SK-N-SH (cell line): ENCODE measurements at regions not wholly inside any gene's neighbourhood (a gene's known extent, or its start where the extent isn't known, plus 50 kb on each side); places are given as distances from the start of the nearest gene placed in this dataset.

Experiments
- CTCF ChIA-PET: fragments of 300-600, 350-600 bp; formaldehyde crosslinking; extraction: SDS; loops from one replicate; lab custom pipeline; 2021; lab: Yijun Ruan, JAX
- POLR2A ChIA-PET: fragments of 350-600 bp; sonication (Branson Sonifier 250); formaldehyde crosslinking; extraction: SDS; loops from one replicate; lab custom pipeline; 2020; ENCODE audit warnings: antibody characterized with exemption, inconsistent platforms; lab: Yijun Ruan, JAX
- DNase-seq: peaks from one replicate; pipeline ENCODE4 v3.0.0; 2012
- H2AFZ ChIP-seq: fragments of 200-600 bp; sonication (generic); 2 replicates; pipeline ENCODE4 v1.8.1; 2016; ENCODE audit warnings: antibody characterized with exemption, mild to moderate bottlenecking, low read depth
- H3F3A ChIP-seq: fragments of 200-600 bp; sonication (generic); replicated peaks from 2 replicates; pipeline ENCODE3; 2016; ENCODE audit warnings: antibody characterized with exemption, mild to moderate bottlenecking; ENCODE audit not compliant: insufficient read depth
- H3K27ac ChIP-seq, 2 experiments: fragments of 200-500 bp in 1 of 2; fragments of 200-600 bp in 1 of 2; sonication (Bioruptor generic) in 1 of 2; sonication (generic), shearing (Covaris generic) in 1 of 2; 2 replicates each; pipeline versions ENCODE4 v1.5.1 to v1.6.1; 2014 to 2016; ENCODE audit warnings: low read depth in 2 of 2, inconsistent platforms in 1 of 2, low read length in 1 of 2, mild to moderate bottlenecking in 1 of 2, mixed read lengths in 1 of 2
- H3K27me3 ChIP-seq: fragments of 200-600 bp; sonication (generic), shearing (Covaris generic); 2 replicates; pipeline ENCODE4 v1.6.1; 2016; ENCODE audit warnings: mixed run types; ENCODE audit not compliant: insufficient read depth
- H3K36me3 ChIP-seq, 2 experiments: fragments of 200-500 bp in 1 of 2; fragments of 200-600 bp in 1 of 2; sonication (Bioruptor generic) in 1 of 2; sonication (generic) in 1 of 2; replicated peaks in 1 of 2; 2 replicates each; pipeline versions ENCODE3 to v1.5.1; 2014 to 2016; ENCODE audit warnings: low read length in 1 of 2, mild to moderate bottlenecking in 1 of 2; ENCODE audit not compliant: insufficient read depth in 2 of 2, control insufficient read depth in 1 of 2
- H3K4me1 ChIP-seq, 2 experiments: fragments of 200-500 bp in 1 of 2; fragments of 200-600 bp in 1 of 2; sonication (Bioruptor generic) in 1 of 2; sonication (generic), shearing (Covaris generic) in 1 of 2; 2 replicates each; pipeline versions ENCODE4 v1.5.1 to v1.6.1; 2014 to 2016; ENCODE audit warnings: low read depth in 1 of 2, low read length in 1 of 2, mixed run types in 1 of 2; ENCODE audit not compliant: insufficient read depth in 2 of 2, control insufficient read depth in 1 of 2
- H3K4me2 ChIP-seq: fragments of 200-600 bp; sonication (generic), shearing (Covaris generic); 2 replicates; pipeline ENCODE4 v1.6.1; 2017; ENCODE audit warnings: mixed run types
- H3K4me3 ChIP-seq, 2 experiments: fragments of 200-500 bp in 1 of 2; fragments of 200-600 bp in 1 of 2; sonication (Bioruptor generic) in 1 of 2; sonication (generic), shearing (Covaris generic) in 1 of 2; 2 replicates each; pipeline versions ENCODE4 v1.5.1 to v1.8.1; 2014 to 2016; ENCODE audit warnings: low read depth in 2 of 2, inconsistent platforms in 1 of 2, low read length in 1 of 2, mild to moderate bottlenecking in 1 of 2, mixed read lengths in 1 of 2, moderate library complexity in 1 of 2
- H3K79me2 ChIP-seq: fragments of 200-600 bp; sonication (generic); 2 replicates; pipeline ENCODE4 v1.8.1; 2017; ENCODE audit warnings: mild to moderate bottlenecking; ENCODE audit not compliant: insufficient read depth
- H3K9ac ChIP-seq: fragments of 200-600 bp; sonication (generic); 2 replicates; pipeline ENCODE4 v1.6.1; 2017; ENCODE audit warnings: mixed run types
- H3K9me2 ChIP-seq: fragments of 200-600 bp; sonication (generic); 2 replicates; pipeline ENCODE4 v1.6.1; 2017; ENCODE audit warnings: mixed run types
- H3K9me3 ChIP-seq: fragments of 200-600 bp; sonication (generic); 2 replicates; pipeline ENCODE4 v1.6.1; 2017; ENCODE audit warnings: mixed run types, mild to moderate bottlenecking, moderate library complexity
- H4K20me1 ChIP-seq: fragments of 200-600 bp; sonication (generic); 2 replicates; pipeline ENCODE4 v1.6.1; 2017; ENCODE audit warnings: mild to moderate bottlenecking, mixed run types; ENCODE audit not compliant: insufficient read depth
- CTCF ChIP-seq: fragments of 200-600 bp; sonication (generic); IDR thresholded peaks from 2 replicates; pipeline ENCODE4 v1.6.1; 2017; ENCODE audit warnings: antibody characterized with exemption, mild to moderate bottlenecking, moderate library complexity
- ELF1 ChIP-seq: IDR thresholded peaks from 2 replicates; pipeline ENCODE4 v1.4.0; 2012
- FOSL2 ChIP-seq: IDR thresholded peaks from 2 replicates; pipeline ENCODE4 v1.4.0; 2012; ENCODE audit warnings: low read depth, mild to moderate bottlenecking, moderate library complexity, borderline replicate concordance
- FOXJ3 ChIP-seq: sonication (generic); formaldehyde crosslinking; IDR thresholded peaks from 2 replicates; pipeline ENCODE4 v1.5.1; 2020; ENCODE audit warnings: mild to moderate bottlenecking, missing genetic modification reagents
- GABPA ChIP-seq: IDR thresholded peaks from 2 replicates; pipeline ENCODE4 v1.4.0; 2012; ENCODE audit warnings: low read depth, mild to moderate bottlenecking
- MXI1 ChIP-seq: IDR thresholded peaks from 2 replicates; pipeline ENCODE4 v1.6.1; 2012; ENCODE audit warnings: mild to moderate bottlenecking, low read depth, low read length, improper control_type of control experiment
- PBX3 ChIP-seq: IDR thresholded peaks from 2 replicates; pipeline ENCODE4; 2012
- RAD21 ChIP-seq: IDR thresholded peaks from 2 replicates; pipeline ENCODE4 v1.6.1; 2012; ENCODE audit warnings: mild to moderate bottlenecking, low read length
- RCOR1 ChIP-seq: fragments of 150-350 bp; IDR thresholded peaks from 2 replicates; pipeline ENCODE4 v1.6.1; 2017; ENCODE audit warnings: antibody characterized with exemption, low read length
- RXRA ChIP-seq: IDR thresholded peaks from 2 replicates; pipeline ENCODE4 v1.4.0; 2012; ENCODE audit warnings: low read depth, mild to moderate bottlenecking, borderline replicate concordance
- SMC3 ChIP-seq: IDR thresholded peaks from 2 replicates; pipeline ENCODE4 v1.6.1; 2012; ENCODE audit warnings: low read depth, low read length, improper control_type of control experiment
- TAF1 ChIP-seq: IDR thresholded peaks from 2 replicates; pipeline ENCODE4 v1.6.1; 2012; ENCODE audit warnings: low read depth, mild to moderate bottlenecking, low read length, moderate library complexity, borderline replicate concordance
- TCF12 ChIP-seq: IDR thresholded peaks from 2 replicates; pipeline ENCODE4 v1.4.0; 2012
- WGBS: methylation state at CpG from one replicate; pipeline ENCODE4 v1.1.6; 2017; ENCODE audit warnings: low lambda C conversion rate; 5-methylcytosine and 5-hydroxymethylcytosine counted together
- TF ChIP-seq, protein P1 (sequence below): IDR thresholded peaks from 2 replicates; pipeline ENCODE4 v1.4.0; 2012; ENCODE audit warnings: low read depth, borderline replicate concordance

DNA sequence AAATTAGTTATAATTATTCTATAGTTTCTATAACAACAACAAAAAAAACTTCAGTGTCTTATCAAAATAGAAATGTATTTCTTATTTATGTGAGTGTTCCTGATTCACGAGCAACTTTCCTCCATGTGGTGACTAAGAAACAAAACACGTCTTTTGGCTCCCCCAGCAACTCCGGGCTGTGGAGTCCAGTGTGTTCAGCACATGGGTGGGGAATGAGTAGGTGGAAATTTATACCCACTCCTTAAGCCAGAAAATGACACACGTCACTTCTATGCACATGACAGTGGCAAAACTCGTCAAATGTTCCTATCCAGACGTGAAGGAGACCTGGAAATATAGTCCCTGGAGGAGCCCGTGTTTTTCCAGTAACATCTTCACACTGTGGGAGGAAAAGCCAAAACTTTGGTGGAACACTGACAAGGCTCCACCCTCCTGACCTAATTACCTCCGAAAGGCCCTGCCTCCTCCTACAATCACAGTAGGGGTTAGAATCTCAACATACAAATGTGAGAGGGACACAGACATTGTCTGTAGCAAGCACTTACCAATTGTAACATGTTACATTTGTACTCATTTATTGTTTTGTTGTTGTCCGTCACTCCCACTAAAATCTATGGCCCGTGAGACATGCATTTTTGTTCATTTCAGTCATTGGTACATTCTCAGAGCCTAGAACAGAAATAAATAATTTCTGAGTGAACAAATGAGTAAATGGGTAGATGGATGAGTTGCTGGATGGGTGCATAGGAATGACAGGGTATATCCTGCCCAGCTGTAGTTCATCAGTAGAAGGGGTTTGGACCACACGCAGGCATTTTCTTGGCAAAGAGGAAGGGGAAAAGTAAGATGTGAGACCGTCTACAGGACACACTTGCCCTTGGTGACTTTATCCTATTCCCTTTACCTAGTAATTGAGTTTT, 605.8 kb upstream of the TENM3 start:
- Histone ChIP-seq H4K20me1 (no peaks in the 10 kb centered on the region), H3K79me2 (no peaks in the 10 kb centered on the region), H3F3A (no peaks in the 10 kb centered on the region), H3K27ac (no peak overlapping the region), H2AFZ (no peak overlapping the region), H3K9me2 (no peaks in the 10 kb centered on the region), H3K4me1 (no peaks in the 10 kb centered on the region), H3K36me3 (no peaks in the 10 kb centered on the region), H3K4me3 (no peak overlapping the region), H3K9me3 (no peaks in the 10 kb centered on the region), H3K4me2 (no peak overlapping the region), H3K9ac (no peak overlapping the region), H3K27me3 (no peaks in the 10 kb centered on the region)
- POLR2A ChIA-PET = no interaction called here
- CTCF ChIA-PET = no interaction called here
- no peak for DNase-seq
- TF ChIP-seq SMC3 (no peak), PBX3 (no peak), ELF1 (no peak), RXRA (no peak), RAD21 (no peak), CTCF (no peak), TAF1 (no peak), RCOR1 (no peak), FOSL2 (no peak), GABPA (no peak), MXI1 (no peak), TCF12 (no peak), FOXJ3 (CRISPR knock-in tag) (no peak)
- TF ChIP-seq, protein P1, sequence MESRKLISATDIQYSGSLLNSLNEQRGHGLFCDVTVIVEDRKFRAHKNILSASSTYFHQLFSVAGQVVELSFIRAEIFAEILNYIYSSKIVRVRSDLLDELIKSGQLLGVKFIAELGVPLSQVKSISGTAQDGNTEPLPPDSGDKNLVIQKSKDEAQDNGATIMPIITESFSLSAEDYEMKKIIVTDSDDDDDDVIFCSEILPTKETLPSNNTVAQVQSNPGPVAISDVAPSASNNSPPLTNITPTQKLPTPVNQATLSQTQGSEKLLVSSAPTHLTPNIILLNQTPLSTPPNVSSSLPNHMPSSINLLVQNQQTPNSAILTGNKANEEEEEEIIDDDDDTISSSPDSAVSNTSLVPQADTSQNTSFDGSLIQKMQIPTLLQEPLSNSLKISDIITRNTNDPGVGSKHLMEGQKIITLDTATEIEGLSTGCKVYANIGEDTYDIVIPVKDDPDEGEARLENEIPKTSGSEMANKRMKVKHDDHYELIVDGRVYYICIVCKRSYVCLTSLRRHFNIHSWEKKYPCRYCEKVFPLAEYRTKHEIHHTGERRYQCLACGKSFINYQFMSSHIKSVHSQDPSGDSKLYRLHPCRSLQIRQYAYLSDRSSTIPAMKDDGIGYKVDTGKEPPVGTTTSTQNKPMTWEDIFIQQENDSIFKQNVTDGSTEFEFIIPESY = no peak
- WGBS = 72% methylated on average over 12 of the region's 12 CpGs
